GM12891 (cell line): ENCODE measurements at regions not wholly inside any gene's neighbourhood (a gene's known extent, or its start where the extent isn't known, plus 50 kb on each side); places are given as distances from the start of the nearest gene placed in this dataset.

ENCODE experiments used
- POLR2A ChIP-seq: IDR thresholded peaks from 2 replicates; pipeline ENCODE4 v1.6.1; 2011; ENCODE audit warnings: low read depth, low read length, control low read depth
- POLR2AphosphoS5 ChIP-seq: IDR thresholded peaks from 2 replicates; pipeline ENCODE4 v1.6.1; 2011; ENCODE audit warnings: low read depth, low read length, control low read depth
- SPI1 ChIP-seq: IDR thresholded peaks from 2 replicates; pipeline ENCODE4 v1.6.1; 2011; ENCODE audit warnings: low read depth, low read length, control low read depth

DNA sequence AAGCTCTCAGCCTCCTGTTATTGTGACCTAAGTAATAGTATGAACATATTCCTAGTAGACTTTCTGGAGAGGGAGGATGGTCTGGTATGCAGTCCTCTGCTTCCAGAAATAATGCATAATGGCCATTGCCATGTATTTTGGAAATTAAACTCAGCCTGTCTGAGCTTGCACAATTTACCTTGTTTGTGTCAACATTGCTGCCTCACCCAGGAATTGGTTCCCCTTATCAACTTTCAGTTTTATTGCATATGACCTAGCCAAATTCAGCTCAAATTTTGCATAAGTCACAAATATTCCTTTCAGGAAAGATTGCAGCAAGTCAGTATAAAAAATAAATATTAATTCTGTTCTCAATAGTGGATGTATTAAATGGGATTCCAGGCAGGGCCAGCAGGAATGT, 101.9 kb upstream of the SLC5A9 start:
- no peak for TF ChIP-seq POLR2A
- no peak for TF ChIP-seq POLR2AphosphoS5
- TF ChIP-seq SPI1 = no peak
